Fibroblast of lung (primary cell): ENCODE measurements at regions not wholly inside any gene's neighbourhood (a gene's known extent, or its start where the extent isn't known, plus 50 kb on each side); places are given as distances from the start of the nearest gene placed in this dataset.

Source experiments
- DNase-seq, 2 donors: peaks; one replicate each; pipeline versions ENCODE4 v3.0.0 to v3.0.0-alpha.2; 2010; ENCODE audit warnings: low read depth in 2 of 2
- H2AFZ ChIP-seq: 2 replicates; pipeline ENCODE4 v1.5.1; 2012; ENCODE audit warnings: low read length, control low read depth, inconsistent platforms
- H3K27ac ChIP-seq: 2 replicates; pipeline ENCODE4 v1.5.1; 2011; ENCODE audit warnings: low read length, control low read depth; ENCODE audit not compliant: insufficient read depth
- H3K27me3 ChIP-seq: 2 replicates; pipeline ENCODE4 v1.5.1; 2011; ENCODE audit warnings: mild to moderate bottlenecking, low read length; ENCODE audit not compliant: control insufficient read depth, insufficient read depth
- H3K36me3 ChIP-seq: 2 replicates; pipeline ENCODE4 v1.5.1; 2011; ENCODE audit warnings: low read length; ENCODE audit not compliant: control insufficient read depth, insufficient read depth
- H3K4me1 ChIP-seq: 2 replicates; pipeline ENCODE4 v1.5.1; 2011; ENCODE audit warnings: low read length; ENCODE audit not compliant: control insufficient read depth, insufficient read depth; ENCODE audit errors: extremely low read depth
- H3K4me2 ChIP-seq: 2 replicates; pipeline ENCODE4 v1.5.1; 2011; ENCODE audit warnings: low read length, control low read depth; ENCODE audit not compliant: insufficient read depth; ENCODE audit errors: extremely low read depth
- H3K4me3 ChIP-seq, 4 experiments: fragments of 200-600 bp in 1 of 4; sonication (generic) in 1 of 4; replicated peaks in 1 of 4; 2 replicates each; pipeline ENCODE4 v1.5.1; 2011 to 2016; ENCODE audit warnings: low read length in 4 of 4, low read depth in 3 of 4, mild to moderate bottlenecking in 3 of 4, control low read depth in 2 of 4, inconsistent platforms in 1 of 4, mixed read lengths in 1 of 4; ENCODE audit not compliant: insufficient read depth in 1 of 4; ENCODE audit errors: control extremely low read depth in 1 of 4
- H3K79me2 ChIP-seq: 2 replicates; pipeline ENCODE4 v1.5.1; 2012; ENCODE audit warnings: mild to moderate bottlenecking, low read length, inconsistent platforms; ENCODE audit not compliant: control insufficient read depth, insufficient read depth
- H3K9ac ChIP-seq: 2 replicates; pipeline ENCODE4 v1.5.1; 2011; ENCODE audit warnings: mild to moderate bottlenecking, low read length, control low read depth; ENCODE audit not compliant: insufficient read depth
- H3K9me3 ChIP-seq: 2 replicates; pipeline ENCODE4 v1.5.1; 2012; ENCODE audit warnings: low read depth, low read length; ENCODE audit not compliant: control insufficient read depth, insufficient read depth
- H4K20me1 ChIP-seq: 2 replicates; pipeline ENCODE4 v1.5.1; 2011; ENCODE audit warnings: low read length; ENCODE audit not compliant: control insufficient read depth, insufficient read depth; ENCODE audit errors: extremely low read depth
- EZH2 ChIP-seq: IDR thresholded peaks from 2 replicates; pipeline ENCODE4 v1.5.1; 2012; ENCODE audit warnings: low read length, control low read depth, mild to moderate bottlenecking; ENCODE audit errors: missing control alignments
- TF ChIP-seq, protein P1 (sequence below), 2 donors: IDR thresholded peaks in 1 of 2; conservative IDR thresholded peaks in 1 of 2; 1 replicate in 1 of 2; 2 replicates in 1 of 2; pipeline ENCODE4 v1.5.1; 2011 to 2012; ENCODE audit warnings: low read length in 2 of 2, control low read depth in 1 of 2, inconsistent platforms in 1 of 2, low read depth in 1 of 2, mild to moderate bottlenecking in 1 of 2

GRCh38 chr14:71534506-71534905 is 397.7 kb upstream of the RGS6 start:
- Histone ChIP-seq H3K4me1 (peaks cover 7% of the 10 kb centered on the region), H3K4me2 (no peak overlapping the region), H3K27ac (no peak overlapping the region), H2AFZ (no peak overlapping the region), H3K27me3 (no peaks in the 10 kb centered on the region), H3K36me3 (no peaks in the 10 kb centered on the region), H3K4me3 (no peak overlapping the region), H3K9ac (no peak overlapping the region), H3K79me2 (no peaks in the 10 kb centered on the region), H4K20me1 (no peaks in the 10 kb centered on the region), H3K9me3 (no peaks in the 10 kb centered on the region)
- DNase-seq = no peak
- TF ChIP-seq, protein P1, sequence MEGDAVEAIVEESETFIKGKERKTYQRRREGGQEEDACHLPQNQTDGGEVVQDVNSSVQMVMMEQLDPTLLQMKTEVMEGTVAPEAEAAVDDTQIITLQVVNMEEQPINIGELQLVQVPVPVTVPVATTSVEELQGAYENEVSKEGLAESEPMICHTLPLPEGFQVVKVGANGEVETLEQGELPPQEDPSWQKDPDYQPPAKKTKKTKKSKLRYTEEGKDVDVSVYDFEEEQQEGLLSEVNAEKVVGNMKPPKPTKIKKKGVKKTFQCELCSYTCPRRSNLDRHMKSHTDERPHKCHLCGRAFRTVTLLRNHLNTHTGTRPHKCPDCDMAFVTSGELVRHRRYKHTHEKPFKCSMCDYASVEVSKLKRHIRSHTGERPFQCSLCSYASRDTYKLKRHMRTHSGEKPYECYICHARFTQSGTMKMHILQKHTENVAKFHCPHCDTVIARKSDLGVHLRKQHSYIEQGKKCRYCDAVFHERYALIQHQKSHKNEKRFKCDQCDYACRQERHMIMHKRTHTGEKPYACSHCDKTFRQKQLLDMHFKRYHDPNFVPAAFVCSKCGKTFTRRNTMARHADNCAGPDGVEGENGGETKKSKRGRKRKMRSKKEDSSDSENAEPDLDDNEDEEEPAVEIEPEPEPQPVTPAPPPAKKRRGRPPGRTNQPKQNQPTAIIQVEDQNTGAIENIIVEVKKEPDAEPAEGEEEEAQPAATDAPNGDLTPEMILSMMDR (conservative IDR thresholded peaks at IDR 0.05 in 1 of 2, IDR thresholded peaks at IDR 0.05 in 1 of 2; ENCODE audit: low read depth in 1 of 2, low read length in 2 of 2) = no peak
- TF ChIP-seq EZH2 = no peak

DNA sequence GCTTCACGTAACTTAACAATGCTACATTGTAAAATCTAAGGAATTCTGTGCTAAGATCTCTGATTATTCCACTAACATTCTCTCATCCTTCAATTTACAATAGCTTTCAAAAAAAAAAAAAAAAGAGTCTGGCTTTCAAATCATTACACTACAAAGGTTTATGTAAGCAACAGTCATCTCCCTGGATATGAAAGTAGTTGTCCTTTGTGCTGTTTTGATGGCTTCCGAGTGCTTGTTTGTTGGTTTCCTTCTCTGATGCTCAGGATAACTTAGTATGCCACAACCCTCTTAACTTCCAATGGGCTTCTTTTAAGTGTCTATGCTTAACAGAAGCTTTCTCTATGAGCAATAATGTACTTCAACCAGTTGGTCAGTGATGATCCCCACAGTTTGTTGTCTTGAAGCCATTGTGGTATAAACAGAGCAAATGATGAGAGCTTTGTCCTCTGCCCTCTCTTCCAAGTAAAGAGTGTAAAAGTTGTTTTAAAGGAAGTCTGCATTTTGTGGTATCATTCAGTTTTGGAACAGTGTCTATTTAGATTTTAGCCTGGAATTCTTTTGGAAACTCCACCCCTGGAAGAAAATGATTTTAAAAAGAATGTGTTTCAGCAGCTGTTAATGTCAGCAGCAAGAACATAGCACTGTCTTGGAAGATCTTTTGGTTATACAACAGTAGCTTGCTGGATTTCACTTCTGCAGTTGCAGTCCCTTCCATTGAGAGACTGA is 396.1 kb upstream of the RGS6 start:
- H3K4me2 ChIP-seq = no peak overlapping the region
- H3K9ac ChIP-seq = no peak overlapping the region
- no peak overlapping the region for H3K27ac ChIP-seq
- peaks cover 7% of the 10 kb centered on the region for H3K4me1 ChIP-seq
- H3K27me3 ChIP-seq = no peaks in the 10 kb centered on the region
- H3K36me3 ChIP-seq = no peaks in the 10 kb centered on the region
- H3K9me3 ChIP-seq = no peaks in the 10 kb centered on the region
- no peak overlapping the region for H3K4me3 ChIP-seq
- no peak overlapping the region for H2AFZ ChIP-seq
- DNase-seq = no peak
- TF ChIP-seq, protein P1 (conservative IDR thresholded peaks at IDR 0.05 in 1 of 2, IDR thresholded peaks at IDR 0.05 in 1 of 2; ENCODE audit: low read depth in 1 of 2, low read length in 2 of 2) = no peak
- TF ChIP-seq EZH2 = no peak
- H4K20me1 ChIP-seq = no peaks in the 10 kb centered on the region
- no peaks in the 10 kb centered on the region for H3K79me2 ChIP-seq

- H3K27ac ChIP-seq = no peak overlapping the region
- H3K4me1 ChIP-seq = peaks cover 7% of the 10 kb centered on the region
- no peaks in the 10 kb centered on the region for H3K9me3 ChIP-seq
- H3K4me3 ChIP-seq = no peak overlapping the region
- H2AFZ ChIP-seq = no peak overlapping the region
- H3K36me3 ChIP-seq = no peaks in the 10 kb centered on the region
- no peaks in the 10 kb centered on the region for H3K79me2 ChIP-seq
- H3K9ac ChIP-seq = no peak overlapping the region
- H3K27me3 ChIP-seq = no peaks in the 10 kb centered on the region
- TF ChIP-seq EZH2 = no peak
- TF ChIP-seq, protein P1 (conservative IDR thresholded peaks at IDR 0.05 in 1 of 2, IDR thresholded peaks at IDR 0.05 in 1 of 2; ENCODE audit: low read depth in 1 of 2, low read length in 2 of 2) = no peak
- H3K4me2 ChIP-seq = no peak overlapping the region
- H4K20me1 ChIP-seq = no peaks in the 10 kb centered on the region
- DNase-seq = no peak
Measured at GRCh38 chr14:71536927-71537772, 395.1 kb upstream of the RGS6 start.
